Frontal cortex (tissue), 3 donors: ENCODE measurements at regions not wholly inside any gene's neighbourhood (a gene's known extent, or its start where the extent isn't known, plus 50 kb on each side); places are given as distances from the start of the nearest gene placed in this dataset.
"Not testable (repeated sequence)": the region's sequence is repeated elsewhere in the genome, so short reads cannot be mapped to it uniquely, and the experiment has no call there.

Experiments used
- DNase-seq, 2 donors: peaks; one replicate each; pipeline ENCODE4 v3.0.0; 2012; ENCODE audit warnings: low spot score in 2 of 2
- FAIRE-seq: peaks from 2 replicates; lab custom pipeline; 2012; peaks lifted over from hg19 to GRCh38; lab: Jason Lieb, UNC
- donor health status: control.
- donor health status: control.
- donor health status: control.

GRCh38 chr1:233722212-233722979, 108.5 kb downstream of the KCNK1 start:
- DNase-seq (no peak), FAIRE-seq (no peak)

DNA sequence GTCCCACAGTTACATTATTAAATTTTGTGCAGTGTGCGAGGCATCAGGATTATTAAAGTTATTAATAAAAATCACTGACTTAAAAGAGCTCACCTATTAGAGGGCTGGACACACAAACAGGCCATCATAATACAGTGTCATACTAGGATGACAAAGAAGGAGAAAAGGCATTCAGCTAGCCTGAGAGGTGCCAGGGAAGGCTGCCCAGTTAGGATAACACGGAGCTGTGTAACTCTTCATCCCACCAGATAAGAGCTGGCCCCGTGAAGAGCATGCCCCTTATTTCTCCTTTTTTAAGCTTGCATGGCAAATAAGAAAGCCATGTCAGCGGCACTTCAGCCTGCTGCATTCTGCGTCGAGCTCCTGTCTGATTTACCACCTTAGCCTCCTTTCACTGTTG, 109.5 kb downstream of the KCNK1 start:
- FAIRE-seq = no peak

GRCh38 chr1:233724131-233724631, 110.3 kb downstream of the KCNK1 start:
- not testable (repeated sequence) for DNase-seq, FAIRE-seq

More for the DNA sequence above, 109.5 kb downstream of the KCNK1 start:
- no peak for DNase-seq

DNA sequence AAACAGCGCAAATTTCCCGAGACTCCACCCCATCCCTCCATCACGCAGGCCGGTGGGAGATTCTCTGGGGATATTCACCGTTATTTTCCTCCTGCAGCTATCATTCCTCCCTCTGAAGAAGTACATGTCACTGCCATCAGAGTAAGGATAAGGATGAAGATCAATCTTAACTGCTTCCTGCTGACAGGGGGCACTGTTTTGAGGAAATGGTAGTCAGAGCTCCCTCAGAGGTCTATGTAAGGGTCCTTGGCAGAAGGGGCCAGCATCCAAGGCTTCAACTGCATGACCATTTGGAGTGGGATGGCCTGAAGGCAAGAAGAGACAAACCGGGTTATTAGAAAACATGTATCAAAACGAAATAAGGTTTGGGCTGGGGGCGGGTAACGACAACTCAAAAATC, 111.5 kb downstream of the KCNK1 start:
- FAIRE-seq (no peak), DNase-seq (no peak)

GRCh38 chr1:233728721-233729120, 114.8 kb downstream of the KCNK1 start:
- no peak for FAIRE-seq
- DNase-seq = no peak

DNA sequence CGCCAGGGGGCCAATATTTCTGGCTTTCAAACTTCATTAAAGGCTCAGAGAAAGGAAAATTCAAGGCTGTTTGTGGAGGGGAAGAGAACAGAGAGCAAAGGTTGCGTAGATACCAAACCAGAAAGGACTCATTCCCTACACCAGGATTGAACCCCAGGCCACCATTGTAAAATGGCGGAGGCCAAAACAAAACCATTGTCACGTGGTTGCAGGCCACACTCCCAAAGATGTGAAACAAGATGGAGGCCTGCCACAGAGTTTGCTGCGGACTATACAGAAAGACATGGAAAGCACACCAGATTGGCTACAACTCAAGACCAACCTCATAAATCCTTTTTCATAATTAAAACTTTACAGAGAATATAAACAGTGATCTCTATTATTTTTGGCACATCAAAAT, 116.5 kb downstream of the KCNK1 start:
- DNase-seq = no peak
- no peak for FAIRE-seq

- FAIRE-seq (no peak), DNase-seq (no peak)
These were observed 116.9 kb downstream of the KCNK1 start for GRCh38 chr1:233730809-233731208.

GRCh38 chr1:233732206-233732605, 118.3 kb downstream of the KCNK1 start:
- FAIRE-seq (no peak), DNase-seq (no peak)

GRCh38 chr1:233734456-233734855, 120.5 kb downstream of the KCNK1 start:
- no peak for DNase-seq
- no peak for FAIRE-seq

GRCh38 chr1:233735331-233735730, 121.4 kb downstream of the KCNK1 start:
- no peak for FAIRE-seq

DNA sequence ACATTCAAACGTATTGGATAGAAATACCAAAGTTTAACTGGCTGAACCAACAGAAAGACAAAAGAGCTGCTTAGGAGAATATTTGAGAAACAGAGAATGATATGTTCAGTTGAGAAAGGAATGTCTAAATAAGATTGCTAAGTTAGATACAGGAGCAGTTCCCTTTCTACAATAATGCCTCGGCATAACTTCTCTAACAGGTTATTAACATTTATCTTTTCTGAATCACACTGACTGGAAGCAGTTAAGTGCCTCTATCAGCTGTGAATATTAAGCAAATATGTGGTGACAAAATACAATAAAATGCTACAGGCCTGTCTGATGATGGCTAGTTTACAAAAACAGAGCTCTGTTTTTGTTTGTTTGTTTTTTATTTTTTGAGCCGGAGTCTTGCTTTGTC, 121.9 kb downstream of the KCNK1 start:
- FAIRE-seq = no peak

More at GRCh38 chr1:233735331-233735730, 121.4 kb downstream of the KCNK1 start:
- no peak for DNase-seq

DNA sequence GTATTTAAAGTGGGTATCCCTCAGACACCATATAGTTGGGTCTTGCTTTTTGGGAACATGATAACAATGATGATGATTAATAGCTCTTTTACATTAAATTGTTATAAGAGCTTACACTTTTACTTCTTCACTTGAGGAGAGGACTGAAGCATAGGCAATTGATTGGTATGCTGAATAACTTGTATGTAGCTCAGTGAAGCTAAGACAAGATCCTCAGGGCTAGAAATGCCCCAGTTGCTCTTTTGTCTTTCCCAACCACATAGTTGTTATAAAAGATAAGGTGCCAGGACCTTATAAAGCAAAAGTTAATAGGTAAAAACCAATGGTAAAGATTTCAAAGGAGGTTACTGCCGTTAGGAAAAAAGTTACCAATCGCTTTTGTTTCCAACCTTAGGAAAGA, 123.4 kb downstream of the KCNK1 start:
- no peak for DNase-seq
- FAIRE-seq = no peak

More for the DNA sequence above, 121.9 kb downstream of the KCNK1 start:
- no peak for DNase-seq

- no peak for DNase-seq
- no peak for FAIRE-seq
These were observed 124.5 kb downstream of the KCNK1 start for GRCh38 chr1:233738396-233738795.

DNA sequence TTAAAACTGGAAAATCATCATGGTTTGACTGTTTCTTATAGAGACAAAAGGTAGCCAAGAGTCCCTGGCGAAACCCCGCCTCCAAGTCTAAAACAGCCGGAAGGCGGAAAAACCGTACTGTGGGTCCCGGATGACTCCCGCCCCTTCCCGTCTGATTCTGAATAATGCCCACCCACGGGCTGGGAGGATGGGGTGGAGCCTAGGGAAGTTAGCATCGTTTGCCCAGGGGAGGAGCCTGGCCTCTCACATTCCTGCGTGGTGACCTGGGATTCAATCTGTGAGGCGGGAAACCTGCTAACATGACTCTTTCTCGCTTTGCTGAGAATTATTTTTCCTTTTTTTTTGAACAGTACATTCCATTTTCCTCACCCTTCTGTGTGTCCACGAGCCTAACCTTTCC, 124.9 kb downstream of the KCNK1 start:
- DNase-seq (no peak), FAIRE-seq (no peak)

GRCh38 chr1:233744779-233745513, 131.0 kb downstream of the KCNK1 start:
- FAIRE-seq (no peak), DNase-seq (no peak)

GRCh38 chr1:233750139-233750538, 136.2 kb downstream of the KCNK1 start:
- FAIRE-seq = no peak
- no peak for DNase-seq

- DNase-seq = no peak
- FAIRE-seq = no peak
These were observed 144.8 kb upstream of the SLC35F3 start for GRCh38 chr1:233759665-233760064.

DNA sequence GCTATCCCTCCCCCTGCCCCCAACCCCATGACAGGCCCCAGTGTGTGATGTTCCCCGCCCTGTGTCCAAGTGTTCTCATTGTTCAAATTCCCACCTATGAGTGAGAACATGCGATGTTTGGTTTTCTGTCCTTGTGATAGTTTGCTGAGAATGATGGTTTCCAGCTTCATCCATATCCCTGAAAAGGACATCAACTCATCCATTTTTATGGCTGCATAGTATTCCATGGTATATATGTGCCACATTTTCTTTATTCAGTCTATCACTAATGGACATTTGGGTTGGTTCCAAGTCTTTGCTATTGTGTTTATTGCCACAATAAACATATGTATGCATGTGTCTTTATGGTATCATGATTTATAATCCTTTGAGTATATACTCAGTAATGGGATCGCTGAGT, 140.2 kb upstream of the SLC35F3 start:
- FAIRE-seq, DNase-seq: not testable (repeated sequence)

DNA sequence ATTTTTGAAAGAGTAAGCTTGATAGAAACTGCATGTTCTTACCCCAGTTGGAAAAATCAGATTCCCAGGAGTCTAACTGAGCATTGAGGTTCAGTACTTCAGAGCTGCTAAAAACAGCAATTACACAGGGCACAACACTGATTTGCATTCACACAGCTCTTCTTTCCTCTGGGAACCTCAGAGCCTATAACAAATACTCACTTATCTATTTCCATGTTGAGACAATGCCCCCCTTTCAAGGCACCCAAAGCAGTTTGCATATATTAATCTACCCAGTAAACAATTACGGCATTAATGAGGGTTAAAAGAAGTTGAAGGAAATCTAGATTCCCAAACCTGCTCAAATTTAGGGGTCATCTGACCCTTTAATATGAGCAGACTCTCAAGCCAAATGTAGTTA, 126.9 kb upstream of the SLC35F3 start:
- DNase-seq (peak in 1 of 2 donors; percentile 17), FAIRE-seq (no peak)

DNA sequence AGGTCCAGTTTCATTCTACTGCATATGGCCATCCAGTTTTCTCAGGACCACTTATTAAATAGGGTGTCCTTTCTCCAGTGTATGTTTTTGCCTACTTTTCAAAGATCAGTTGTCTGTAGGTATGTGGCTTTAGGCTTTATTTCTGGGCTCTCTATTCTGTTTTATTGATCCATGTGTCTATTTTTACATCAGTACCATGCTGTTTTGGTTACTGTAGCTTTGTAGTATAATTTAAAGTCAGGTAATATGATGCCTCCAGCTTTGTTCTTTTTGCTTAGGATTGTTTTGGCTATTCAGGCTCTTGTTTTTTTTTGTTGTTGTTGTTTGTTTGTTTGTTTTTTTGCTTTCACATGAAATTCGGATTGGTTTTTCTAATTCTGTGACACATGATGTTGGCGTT, 124.4 kb upstream of the SLC35F3 start:
- FAIRE-seq = no peak
- no peak for DNase-seq

DNA sequence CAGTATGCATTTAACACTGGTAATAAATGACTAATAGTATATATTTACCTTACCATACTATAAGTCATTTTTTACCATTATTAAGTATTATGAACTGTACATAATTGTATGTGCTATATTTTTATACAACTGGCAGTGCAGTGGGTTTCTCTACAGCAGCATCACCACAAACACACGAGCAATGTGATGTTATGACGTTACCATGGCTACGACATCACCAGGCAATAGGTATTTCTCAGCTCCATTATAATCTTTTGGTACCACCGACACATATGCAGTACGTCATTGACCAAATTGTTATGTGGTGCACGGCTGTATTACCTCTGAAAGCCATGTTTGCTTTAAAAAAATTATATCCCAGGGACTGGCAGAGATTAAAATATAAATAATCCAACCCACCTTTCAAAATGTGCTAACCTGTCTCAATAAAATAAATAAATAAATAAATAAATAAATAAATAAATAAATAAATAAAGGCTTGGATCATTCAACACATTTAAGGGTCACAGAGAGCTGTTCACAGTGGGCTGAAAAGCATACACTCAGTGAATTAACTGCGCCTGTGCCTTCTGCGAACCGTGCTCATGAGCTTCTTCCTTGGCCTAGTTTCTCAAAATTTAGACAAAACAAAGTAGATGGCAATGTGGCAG, 121.4 kb upstream of the SLC35F3 start:
- no peak for FAIRE-seq
- DNase-seq = no peak
